ENCODE measurements at regions not wholly inside any gene's neighbourhood (a gene's known extent, or its start where the extent isn't known, plus 50 kb on each side); places are given as distances from the start of the nearest gene placed in this dataset.

DNA sequence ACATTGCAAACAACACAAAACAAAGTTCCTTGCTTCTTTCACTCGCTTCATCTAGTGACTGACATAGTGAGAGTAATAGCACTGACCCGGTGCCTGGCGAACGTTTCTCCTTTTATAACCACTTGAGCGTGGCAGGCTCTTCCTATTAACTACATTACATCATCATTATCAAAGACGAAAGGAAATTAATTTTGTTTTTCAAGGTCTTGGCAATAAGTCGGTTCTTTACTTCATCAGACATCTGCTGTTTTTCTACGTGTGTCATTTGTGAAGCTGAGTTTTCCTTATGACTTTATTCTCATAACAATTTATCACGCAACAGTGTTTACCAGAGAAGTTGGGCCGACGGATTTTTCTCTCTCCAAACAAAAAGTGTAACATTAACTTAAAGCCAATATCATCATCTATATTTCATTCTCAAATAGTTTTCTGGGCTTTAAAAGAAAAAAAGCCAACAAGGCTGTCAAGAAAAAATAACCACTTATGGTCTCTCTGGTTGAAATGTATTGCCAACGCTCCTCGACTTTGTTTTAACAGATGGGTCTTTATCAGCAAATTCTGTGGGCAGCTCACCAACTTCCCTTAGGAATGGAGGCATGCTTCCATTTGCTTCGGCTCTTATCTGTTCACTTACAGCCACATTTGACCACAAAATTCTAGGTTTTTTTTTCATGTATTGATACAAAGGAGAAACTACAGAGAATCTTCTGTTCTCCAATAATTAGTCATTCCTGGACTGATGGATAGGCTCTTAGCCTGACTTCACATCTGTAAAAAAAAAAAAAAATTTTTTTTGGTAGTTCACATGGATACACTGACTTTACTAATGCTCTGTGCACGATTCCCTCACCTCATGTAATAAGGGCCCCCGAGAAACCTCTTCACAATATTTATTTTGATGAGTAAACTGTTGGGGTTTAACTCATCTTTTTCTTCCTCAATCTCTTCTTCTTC, 97.1 kb upstream of the CDKN3 start:
- DNase-seq (ENCODE audit: low read depth in 4 of 4, low spot score in 2 of 4) = no peak

DNA sequence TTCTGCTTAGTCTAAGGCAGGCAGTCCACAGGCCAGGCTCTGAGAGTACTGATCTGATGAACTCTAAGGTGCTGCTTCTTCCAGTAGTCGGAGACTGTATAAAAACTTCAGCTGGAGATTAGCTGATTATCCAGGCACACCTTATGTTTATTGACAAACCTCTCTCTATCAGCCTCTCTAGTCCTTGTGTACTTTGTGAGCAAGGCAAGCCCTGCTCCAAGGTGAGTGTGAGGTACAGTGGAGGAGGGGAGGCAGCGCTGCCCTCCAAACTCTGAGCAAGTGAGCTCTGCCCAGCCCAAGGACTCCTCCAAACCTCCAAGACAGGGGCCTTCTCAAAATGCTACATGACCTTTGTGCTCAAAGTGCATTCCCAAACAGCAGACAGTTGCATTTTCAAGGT, 95.9 kb upstream of the CDKN3 start:
- no peak for DNase-seq (ENCODE audit: low read depth in 4 of 4, low spot score in 2 of 4)

DNA sequence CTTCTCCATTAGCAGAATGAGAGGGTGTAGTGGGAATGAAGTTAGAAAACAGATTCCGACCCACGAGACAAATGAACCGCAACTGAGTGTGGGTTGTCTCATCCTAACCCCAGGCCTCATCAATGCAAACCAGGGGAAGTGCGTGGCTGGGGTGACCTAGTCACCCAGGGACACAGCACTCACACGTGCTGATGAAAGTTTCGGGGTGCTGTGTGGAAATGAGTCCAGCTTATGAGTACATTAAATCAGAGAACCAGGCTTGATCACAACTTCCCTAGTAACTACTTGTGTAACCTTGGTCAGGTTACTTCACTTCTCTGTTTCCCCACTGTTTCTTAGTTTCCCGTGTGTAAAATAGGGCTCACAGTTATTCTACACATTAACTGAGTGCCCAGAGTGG, 95.4 kb upstream of the CDKN3 start:
- DNase-seq (ENCODE audit: low read depth in 4 of 4, low spot score in 2 of 4) = no peak

DNA sequence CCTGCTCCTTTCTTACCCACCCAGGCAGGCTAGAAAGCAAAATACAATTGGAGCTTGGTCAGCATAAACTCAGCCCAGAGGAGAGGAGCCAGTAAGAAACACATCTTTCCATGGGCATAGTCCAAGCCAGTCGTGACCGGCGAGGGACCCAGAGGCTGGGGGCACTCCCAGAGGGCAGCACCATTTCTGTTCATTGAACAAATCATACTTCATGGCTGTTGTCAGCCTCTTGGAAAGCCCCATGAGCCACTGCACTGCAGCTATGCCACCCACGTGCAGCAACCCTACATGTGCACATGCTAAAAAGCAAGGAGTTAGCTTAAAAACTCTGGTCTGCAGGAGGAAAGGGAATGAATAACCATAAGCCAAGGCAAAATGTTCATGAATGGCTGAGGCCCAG, 90.0 kb upstream of the CDKN3 start:
- no peak for DNase-seq (ENCODE audit: low read depth in 4 of 4, low spot score in 2 of 4)

DNA sequence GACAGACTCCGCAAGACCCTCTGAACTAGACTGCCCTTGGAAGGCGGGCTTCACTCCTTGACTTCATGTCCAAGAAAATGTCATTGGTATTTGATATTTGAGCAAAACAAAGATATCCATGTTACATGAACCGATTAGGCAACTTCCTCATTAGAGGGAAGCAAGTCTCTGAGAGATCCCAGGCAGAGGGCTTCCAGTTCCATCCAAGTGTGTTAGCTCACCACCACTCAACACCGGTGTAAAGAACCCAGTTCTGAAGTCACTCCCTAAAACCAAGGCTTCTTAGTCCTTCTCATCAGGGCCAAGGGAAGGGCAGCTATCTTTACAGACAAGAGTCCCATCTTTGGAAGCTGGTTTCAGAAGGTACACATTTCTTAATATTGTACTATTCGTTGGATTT, 87.2 kb upstream of the CDKN3 start:
- DNase-seq (ENCODE audit: low read depth in 4 of 4, low spot score in 2 of 4) = no peak

DNA sequence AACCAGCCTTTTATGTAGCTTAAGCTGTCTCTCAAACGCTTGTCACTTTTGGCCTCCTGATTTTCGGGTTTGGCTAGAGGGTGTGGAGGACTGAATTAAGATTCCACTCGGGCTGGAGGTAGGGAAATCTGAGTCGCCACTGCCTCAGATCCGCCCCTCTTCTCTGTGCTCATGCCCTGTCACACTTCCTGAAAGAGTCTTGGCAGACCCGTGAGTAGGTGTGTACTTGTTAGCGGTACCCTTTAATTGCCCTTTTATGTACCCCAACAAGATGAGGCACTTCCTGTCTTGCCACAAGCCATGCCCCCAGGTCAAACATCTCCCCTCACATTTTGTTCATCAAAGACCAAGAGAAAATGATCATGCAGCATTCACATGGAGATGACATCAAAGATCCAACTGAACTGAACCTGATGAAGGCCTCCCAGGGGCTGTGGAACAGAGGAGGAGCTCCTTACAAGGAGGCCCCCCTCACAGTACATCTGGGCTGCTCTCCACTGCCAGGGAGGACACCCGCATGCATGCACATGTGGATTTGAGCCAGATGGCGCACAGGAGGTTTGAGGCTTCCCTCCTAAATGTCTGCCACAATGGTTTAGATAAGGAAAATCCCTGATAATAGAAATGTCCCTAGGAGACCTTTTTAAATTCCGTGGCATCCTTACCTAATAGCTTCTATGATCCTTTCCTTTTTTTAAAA, 86.5 kb upstream of the CDKN3 start:
- no peak for DNase-seq (ENCODE audit: low read depth in 4 of 4, low spot score in 2 of 4)

DNA sequence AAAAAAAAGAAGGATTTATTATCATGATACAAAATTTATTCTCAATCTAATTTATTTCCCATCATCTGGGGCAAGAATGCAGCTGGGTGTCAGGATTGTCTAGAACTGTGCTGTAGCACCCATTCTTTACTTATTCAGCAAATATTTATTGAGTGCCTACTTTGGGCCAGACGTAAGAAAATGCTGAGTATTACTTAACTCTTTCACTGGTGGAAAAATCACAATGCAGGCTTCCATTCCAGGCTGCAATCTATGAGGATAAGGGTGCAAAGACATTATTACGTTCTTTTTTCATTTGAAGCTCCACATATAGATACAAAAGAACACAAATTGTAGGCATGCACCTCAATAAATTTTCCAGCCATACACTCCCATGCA, 86.0 kb upstream of the CDKN3 start:
- no peak for DNase-seq (ENCODE audit: low read depth in 4 of 4, low spot score in 2 of 4)

DNA sequence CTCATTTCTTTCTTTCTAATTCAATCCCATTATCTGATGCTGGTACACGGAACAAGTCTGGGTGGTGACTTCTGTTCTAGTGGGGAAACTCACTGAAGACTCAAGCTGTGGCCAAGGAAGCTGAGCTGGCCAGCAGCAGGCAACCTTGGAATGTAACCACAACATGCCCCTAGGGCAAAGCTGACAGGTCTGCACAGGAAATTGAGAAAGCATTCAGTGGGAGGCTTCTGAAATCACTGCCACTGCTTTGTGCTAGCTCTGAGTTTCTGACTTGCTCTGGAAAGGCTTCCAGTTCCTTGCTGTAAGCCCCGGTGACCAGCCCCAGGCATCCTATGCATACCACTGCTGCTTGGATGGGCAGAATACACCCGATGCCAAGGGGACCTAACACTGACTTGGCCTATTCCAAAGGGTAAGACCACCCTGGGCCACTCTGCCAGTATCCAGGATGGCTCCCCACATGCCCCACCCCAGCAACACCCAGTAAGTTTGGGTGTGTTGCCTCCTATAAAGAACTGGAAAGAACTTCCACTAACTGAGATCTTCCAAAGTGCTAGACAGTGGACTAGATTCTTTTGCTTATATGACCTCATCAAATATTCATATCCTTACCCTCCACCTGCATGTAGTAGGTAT, 84.5 kb upstream of the CDKN3 start:
- DNase-seq (ENCODE audit: low read depth in 4 of 4, low spot score in 2 of 4) = no peak

DNA sequence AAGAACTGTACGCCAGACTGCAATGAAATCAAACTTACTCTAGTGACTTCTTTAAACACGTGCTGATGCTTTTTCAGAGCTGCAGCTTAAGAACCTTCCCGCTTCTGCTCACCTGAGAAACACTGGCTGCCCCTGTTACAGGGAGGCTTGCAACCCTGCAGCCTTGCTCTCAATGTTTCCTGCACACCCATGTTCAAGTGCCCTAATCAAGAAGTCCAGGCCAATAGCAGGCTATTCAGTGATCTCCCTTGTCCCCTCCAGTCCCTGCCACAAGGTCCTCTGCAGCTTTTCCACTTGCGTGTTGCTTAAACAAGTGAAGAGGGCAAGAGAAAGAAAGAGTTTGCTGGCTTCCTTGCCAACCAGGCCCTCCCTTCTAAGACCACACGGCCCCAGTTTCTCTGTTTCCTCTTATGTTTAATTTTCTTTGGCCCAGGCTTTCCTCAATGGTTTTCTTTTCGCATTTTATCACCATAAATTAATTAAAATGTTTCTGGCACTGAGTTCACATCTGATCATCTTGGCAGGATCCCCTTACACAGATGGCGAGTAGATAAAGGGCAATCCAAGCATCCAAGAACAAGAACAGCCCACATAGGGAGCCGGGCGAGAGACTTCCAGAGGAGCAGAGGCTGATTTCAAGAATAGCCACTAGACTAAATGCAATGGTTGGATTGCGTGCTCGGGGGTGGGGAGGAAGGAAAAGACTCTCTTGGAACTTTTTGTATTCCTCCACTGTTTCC, 82.3 kb upstream of the CDKN3 start:
- DNase-seq (ENCODE audit: low read depth in 4 of 4, low spot score in 2 of 4) = no peak

DNA sequence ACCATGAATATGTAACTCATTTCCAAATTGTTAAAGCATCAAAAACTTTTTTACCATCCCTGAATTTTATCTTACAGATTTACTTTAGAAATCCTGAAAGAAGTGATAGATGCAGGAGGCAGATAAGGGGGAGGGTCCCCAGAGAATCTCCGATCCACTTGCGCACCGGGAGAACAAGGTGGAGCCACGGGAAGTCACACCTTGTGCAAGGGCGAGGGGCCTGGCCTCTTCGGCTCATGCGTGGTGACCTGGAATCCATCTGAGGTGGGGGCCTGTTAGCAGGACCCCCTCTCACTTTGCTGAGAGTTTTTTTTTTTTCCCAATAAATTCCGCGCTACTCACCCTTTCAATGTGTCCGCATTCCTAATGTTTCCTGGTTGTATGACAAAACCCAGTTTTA, 80.2 kb upstream of the CDKN3 start:
- DNase-seq (ENCODE audit: low read depth in 4 of 4, low spot score in 2 of 4) = no peak

DNA sequence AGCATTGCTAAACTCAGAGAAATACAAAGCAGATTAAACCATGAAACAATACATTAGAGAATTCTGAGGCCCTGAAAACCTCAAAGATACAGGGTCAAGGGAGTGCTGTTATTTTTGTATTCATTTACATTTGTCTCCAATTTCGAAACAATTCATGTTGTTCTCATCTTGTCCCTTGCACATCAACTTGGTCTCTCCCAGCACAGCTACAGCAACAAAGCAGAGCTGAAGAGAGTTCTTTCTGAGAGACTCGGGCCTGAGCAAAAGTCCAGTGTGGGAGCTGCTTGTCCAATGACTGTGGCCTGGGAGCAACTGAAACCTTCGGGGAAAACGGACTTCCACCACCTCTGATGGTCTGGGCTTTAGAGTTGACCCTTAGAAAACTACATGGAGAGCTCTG, 79.4 kb upstream of the CDKN3 start:
- DNase-seq (ENCODE audit: low read depth in 4 of 4, low spot score in 2 of 4) = no peak

DNA sequence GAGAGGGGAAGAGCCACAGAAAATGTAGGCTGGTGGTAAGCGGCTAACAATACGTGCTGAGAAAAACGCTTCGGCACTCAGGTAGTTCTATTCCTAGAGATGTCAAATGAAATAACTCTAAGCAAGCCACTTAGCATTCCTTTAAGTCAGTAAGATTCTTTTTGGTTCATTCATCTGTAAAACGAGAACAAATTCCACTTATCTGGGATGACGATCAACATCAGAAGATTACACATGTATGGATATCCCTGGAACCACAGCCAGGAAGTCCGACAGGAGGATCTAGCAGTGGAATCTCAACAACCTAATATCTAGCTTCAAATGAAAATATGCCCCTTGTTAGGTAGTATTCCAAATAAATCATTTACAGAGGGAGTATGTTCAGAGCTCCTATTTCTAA, 74.6 kb upstream of the CDKN3 start:
- DNase-seq (ENCODE audit: low read depth in 4 of 4, low spot score in 2 of 4) = no peak

DNA sequence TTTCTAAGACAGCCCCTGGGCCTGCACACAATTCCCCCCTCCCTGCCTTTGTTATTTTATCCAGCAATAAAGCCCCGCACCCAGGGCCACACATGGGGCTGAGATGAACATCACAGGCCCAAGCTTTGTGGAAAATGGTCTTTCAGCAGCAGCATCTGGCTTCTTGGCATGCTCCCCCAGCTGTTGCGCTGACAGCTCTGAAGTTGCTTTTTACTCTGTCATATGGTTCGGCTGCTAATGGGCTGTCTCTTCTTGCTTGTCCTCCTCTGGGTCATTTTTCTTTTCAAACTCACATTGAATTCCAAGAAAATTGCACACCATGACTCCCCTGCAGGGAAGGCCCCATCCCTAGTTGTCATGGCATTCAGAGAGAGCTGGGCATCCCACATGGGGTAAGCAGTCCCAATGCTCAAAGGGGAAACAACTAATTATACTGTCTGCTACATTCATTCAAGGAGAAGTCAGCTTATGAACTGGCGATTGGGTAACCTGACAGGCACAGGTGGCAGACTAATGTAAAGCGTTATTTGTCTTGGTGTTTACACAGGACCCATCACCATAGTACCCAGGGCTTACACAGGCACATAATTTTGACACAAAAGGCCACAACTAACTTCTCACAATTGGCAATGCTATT, 74.0 kb upstream of the CDKN3 start:
- DNase-seq (ENCODE audit: low read depth in 4 of 4, low spot score in 2 of 4) = peak in 1 of 4 donors; percentile 40

DNA sequence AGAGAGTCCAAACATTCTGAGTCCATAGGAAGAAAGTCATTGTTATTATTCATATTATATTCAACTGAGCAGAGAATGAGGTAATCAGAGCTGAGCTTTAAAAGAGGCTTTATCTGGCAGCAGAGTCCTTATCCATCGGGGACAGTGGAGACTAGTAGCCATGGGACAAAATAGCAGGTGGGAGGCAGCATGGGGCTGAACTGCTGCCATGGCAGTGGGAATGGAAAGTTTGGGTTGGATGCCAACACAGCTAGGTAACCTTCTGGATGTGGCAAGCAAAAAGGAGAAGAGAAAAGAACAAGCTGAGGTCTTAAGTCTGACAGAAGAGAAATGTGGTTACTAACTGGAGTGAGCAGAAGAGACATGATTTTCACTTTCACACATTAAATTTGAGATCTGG, 71.0 kb upstream of the CDKN3 start:
- no peak for DNase-seq (ENCODE audit: low read depth in 4 of 4, low spot score in 2 of 4)

DNA sequence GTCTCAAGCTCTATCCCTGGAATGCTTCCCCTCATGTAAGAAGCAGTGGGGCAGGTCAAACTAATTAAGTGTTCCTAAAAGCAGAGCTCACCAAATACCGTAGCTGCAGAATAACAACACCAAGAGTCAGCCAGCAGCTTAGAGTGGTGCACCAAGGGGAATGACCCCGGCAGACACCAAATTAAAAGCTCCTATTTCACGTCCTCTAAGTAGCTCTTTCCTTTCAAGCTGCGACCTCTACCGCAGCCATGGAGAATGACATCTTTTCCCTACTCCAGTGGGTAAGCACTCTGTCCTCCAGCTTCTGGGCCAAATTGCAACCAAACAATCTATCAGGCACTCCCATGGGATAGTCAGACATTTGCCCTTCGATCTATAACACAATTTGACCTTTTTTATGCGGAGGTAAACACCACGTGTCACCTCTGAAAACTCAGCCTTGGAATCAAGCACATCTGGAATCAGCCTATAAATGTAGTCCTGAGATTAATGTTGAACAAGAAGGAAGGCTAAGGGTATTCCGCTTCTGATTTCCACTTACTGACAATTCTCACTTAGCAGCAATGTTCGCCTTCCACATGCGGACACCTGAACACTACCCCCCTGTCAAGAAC, 67.6 kb upstream of the CDKN3 start:
- DNase-seq (ENCODE audit: low read depth in 4 of 4, low spot score in 2 of 4) = peak in 2 of 4 donors; percentile 66 to 77

DNA sequence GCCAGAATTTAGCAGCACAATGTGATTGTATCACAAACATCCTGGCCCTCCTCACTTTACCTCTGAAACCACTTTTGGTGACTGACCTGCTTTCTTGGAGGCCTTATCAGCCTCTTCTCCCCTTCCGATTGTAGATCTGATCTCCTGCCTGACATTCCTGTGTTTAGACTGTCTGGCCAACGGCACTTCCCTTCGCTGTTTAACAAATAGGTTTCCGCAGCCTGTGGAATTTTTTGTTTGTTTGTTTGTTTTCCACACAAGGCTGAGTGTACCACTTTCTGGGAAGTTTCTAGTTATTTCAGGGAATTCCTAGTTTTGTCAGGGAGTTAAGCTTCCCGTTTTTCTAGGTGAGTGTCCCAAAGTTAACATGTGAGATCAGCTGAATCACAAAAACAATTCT, 65.9 kb upstream of the CDKN3 start:
- DNase-seq (ENCODE audit: low read depth in 4 of 4, low spot score in 2 of 4) = no peak

DNA sequence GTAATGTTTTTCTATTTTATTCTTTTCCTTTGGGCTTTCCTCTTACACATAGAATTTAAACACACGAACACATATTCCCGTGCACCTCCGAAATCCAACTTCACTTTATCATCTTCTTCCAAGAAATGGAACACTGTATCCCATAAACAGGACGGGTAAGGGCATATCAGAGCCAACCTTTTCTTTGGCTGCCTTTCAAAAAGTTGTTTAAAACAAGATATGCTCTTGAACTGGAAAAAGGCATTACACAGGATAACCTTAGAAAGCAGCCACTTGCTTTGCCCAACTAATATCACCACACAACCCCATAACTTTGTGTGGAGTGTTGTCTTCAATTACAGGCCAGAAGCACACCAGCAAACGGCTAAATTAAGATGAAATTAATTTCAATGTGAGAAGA, 65.3 kb upstream of the CDKN3 start:
- DNase-seq (ENCODE audit: low read depth in 4 of 4, low spot score in 2 of 4) = no peak

DNA sequence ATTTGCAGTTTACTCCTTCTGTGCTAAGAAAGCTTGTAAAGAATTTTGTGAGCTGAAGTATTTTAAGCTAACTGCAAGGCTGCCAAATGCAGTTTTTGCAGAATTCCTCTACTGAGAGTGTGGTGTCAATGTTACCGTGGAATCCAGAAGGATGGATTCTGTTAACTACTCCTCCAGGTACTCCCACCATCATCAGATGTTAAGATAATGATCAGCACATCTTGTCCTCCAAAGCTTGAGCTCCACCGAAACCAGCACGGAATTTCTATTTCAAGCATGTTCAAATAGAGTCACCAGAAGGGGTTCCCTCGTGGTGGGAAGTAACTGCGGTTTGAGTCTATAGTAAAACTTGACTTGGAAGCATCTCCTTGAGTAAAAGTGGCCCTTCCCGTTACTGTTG, 64.3 kb upstream of the CDKN3 start:
- no peak for DNase-seq (ENCODE audit: low read depth in 4 of 4, low spot score in 2 of 4)

DNA sequence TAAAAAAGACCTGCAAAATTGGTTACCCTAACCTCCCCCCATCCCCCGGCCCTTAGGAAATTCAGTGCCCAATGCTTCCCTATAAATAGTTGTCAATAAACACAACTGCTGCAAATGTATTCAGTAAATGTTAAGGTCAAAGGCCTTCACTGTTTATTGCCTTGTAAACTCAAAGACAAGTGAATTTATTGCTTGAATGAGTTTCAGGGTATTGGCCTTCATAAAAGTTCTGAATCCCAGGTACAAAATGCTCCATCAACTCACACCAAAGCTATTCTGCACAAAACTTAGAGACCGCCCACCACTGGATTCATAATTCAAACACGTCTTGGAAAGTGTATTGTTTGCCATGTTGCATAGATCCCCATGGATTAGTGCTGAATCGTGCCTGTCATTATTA, 63.3 kb upstream of the CDKN3 start:
- DNase-seq (ENCODE audit: low read depth in 4 of 4, low spot score in 2 of 4) = no peak

DNA sequence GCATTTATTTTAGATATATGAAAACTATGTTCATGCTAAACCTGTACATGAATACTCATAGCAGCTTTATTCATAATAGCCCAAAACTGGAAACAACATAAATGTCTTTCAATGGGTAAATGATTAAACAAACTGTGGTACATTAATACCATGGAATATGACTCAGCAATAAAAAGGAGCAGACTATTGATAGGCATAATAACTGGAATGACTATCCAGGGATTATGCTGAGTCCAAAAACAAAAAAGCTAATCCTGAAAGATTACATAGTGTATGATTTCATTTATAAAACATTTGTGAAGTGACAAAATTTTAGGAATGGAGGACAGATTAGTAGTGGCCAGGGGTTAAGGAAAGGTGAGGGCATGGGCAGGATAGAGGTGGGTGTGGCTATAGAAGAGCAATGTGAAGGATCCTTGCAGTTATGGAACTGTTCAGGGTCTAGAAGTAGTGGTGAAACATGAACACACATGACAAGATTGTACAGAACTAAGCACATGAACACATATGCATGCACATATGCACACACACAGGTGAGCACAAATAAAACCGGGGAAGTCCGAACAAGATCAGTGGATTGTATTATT, 61.1 kb upstream of the CDKN3 start:
- no peak for DNase-seq (ENCODE audit: low read depth in 4 of 4, low spot score in 2 of 4)

All from left renal cortex interstitium (tissue), 4 donors.